ENCODE measurements at regions not wholly inside any gene's neighbourhood (a gene's known extent, or its start where the extent isn't known, plus 50 kb on each side); places are given as distances from the start of the nearest gene placed in this dataset.
"Not testable (repeated sequence)": the region's sequence is repeated elsewhere in the genome, so short reads cannot be mapped to it uniquely, and the experiment has no call there.

DNA sequence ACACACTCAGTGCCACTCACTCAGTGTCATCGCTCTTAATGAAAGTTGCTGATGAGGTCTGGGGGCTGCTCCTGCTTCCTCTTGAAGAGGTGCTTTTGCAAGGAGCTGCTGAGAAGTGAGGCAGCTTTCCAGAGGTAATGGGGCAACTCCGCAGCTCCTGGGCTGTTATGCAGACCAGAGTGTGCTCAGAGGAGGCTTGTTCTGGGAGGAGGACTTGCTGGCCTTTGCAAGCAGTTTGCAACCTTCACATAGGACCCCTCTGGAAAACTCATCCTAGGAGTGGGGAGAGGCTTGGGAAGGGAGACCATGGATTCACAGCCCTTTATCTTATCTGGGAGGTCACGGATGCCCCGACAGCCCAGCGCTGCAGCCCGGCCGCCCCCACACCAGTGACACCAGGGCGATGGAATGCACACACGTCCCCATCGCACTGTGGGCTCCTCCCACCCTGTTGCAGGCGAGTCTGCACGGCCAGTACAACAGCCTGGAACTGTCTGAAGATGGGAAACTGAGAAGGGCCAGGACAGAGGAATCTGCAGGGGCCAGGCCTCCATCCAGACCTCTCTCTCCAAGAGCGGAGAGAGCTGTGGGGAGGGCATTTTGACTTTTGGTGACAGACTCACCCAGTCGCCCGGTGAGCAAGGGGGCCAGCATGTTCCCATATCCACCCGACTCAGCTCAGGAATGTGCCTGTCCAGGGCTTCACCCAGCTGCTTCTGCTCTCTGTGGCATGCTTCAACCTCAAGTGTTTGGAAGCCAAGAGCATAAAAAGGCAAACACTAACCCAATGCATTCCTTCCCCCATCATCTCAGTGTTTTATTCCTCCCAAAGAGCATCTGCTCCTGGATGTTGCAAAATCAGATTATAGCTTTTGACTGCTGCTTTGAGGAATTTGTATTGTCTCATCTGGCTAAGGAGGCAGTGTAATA, 78.6 kb upstream of the ZNF469 start:
- H3K27ac ChIP-seq (ENCODE audit: low read depth, low read length): no peak overlapping the region
- H3K9me3 ChIP-seq (ENCODE audit: control insufficient read depth, insufficient read depth, low read length): peaks cover 13% of the 10 kb centered on the region
- H3K36me3 ChIP-seq (ENCODE audit: control insufficient read depth, insufficient read depth, low read length): no peaks in the 10 kb centered on the region
- H3K27me3 ChIP-seq (ENCODE audit: control insufficient read depth, insufficient read depth, low read length): no peaks in the 10 kb centered on the region
- H3K4me1 ChIP-seq (ENCODE audit: control insufficient read depth, insufficient read depth, low read length): no peaks in the 10 kb centered on the region
- no peak overlapping the region for H3K4me3 ChIP-seq (ENCODE audit: low read depth, low read length)
- H3K9ac ChIP-seq (ENCODE audit: low read depth, low read length): no peak overlapping the region

DNA sequence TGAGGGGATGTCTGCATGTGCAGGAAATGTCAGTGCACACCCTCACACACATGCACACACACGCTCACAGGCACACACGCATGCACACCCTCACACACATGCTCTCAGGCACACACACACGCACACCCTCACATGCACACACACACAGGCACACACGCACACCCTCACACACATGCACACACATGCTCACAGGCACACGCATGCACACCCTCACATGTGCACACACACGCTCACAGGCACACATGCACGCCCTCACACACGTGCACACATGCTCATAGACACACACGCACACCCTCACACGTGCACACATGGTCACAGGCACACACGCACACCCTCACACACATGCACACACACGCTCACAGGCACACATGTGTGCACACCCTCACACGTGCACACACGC, 77.6 kb upstream of the ZNF469 start:
- no peak overlapping the region for H3K4me3 ChIP-seq (ENCODE audit: low read depth, low read length)
- H3K9ac ChIP-seq (ENCODE audit: low read depth, low read length): no peak overlapping the region
- H3K36me3 ChIP-seq (ENCODE audit: control insufficient read depth, insufficient read depth, low read length): no peaks in the 10 kb centered on the region
- peaks cover 13% of the 10 kb centered on the region for H3K9me3 ChIP-seq (ENCODE audit: control insufficient read depth, insufficient read depth, low read length)
- H3K27ac ChIP-seq (ENCODE audit: low read depth, low read length): no peak overlapping the region
- H3K4me1 ChIP-seq (ENCODE audit: control insufficient read depth, insufficient read depth, low read length): no peaks in the 10 kb centered on the region
- H3K27me3 ChIP-seq (ENCODE audit: control insufficient read depth, insufficient read depth, low read length): no peaks in the 10 kb centered on the region

DNA sequence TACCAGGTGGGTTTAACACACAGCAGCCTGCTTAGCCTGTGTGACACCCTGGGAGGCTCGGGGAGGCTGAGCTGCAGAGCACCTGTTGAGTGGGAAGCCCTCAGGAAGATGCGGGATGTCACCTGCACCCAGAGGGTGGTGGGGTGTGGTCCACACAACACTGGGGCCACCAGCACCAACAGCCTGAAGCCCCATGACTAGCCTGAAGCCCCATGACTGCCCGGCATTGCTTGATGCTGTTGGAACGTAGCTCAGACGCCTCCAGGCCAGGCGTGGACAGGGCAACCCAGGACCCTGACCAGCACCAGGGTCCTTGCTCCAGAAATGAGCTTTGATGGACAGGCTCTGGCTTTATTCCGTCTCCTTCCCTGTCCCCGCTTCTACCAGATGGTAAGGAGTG, 76.3 kb upstream of the ZNF469 start:
- Histone ChIP-seq H3K9me3 (ENCODE audit: control insufficient read depth, insufficient read depth, low read length) (peaks cover 13% of the 10 kb centered on the region), H3K27me3 (ENCODE audit: control insufficient read depth, insufficient read depth, low read length) (no peaks in the 10 kb centered on the region), H3K9ac (ENCODE audit: low read depth, low read length) (no peak overlapping the region), H3K4me3 (ENCODE audit: low read depth, low read length) (no peak overlapping the region), H3K4me1 (ENCODE audit: control insufficient read depth, insufficient read depth, low read length) (no peaks in the 10 kb centered on the region), H3K27ac (ENCODE audit: low read depth, low read length) (no peak overlapping the region), H3K36me3 (ENCODE audit: control insufficient read depth, insufficient read depth, low read length) (no peaks in the 10 kb centered on the region)

- Histone ChIP-seq H3K4me3 (ENCODE audit: low read depth, low read length) (no peak overlapping the region), H3K4me1 (ENCODE audit: control insufficient read depth, insufficient read depth, low read length) (no peaks in the 10 kb centered on the region), H3K27ac (ENCODE audit: low read depth, low read length) (no peak overlapping the region), H3K36me3 (ENCODE audit: control insufficient read depth, insufficient read depth, low read length) (no peaks in the 10 kb centered on the region), H3K9ac (ENCODE audit: low read depth, low read length) (no peak overlapping the region), H3K27me3 (ENCODE audit: control insufficient read depth, insufficient read depth, low read length) (no peaks in the 10 kb centered on the region), H3K9me3 (ENCODE audit: control insufficient read depth, insufficient read depth, low read length) (peaks cover 13% of the 10 kb centered on the region)
Measured at GRCh38 chr16:88306860-88307545, 75.8 kb upstream of the ZNF469 start.

GRCh38 chr16:88308441-88309173, 74.2 kb upstream of the ZNF469 start:
- no peaks in the 10 kb centered on the region for H3K4me1 ChIP-seq (ENCODE audit: control insufficient read depth, insufficient read depth, low read length)
- H3K27me3 ChIP-seq (ENCODE audit: control insufficient read depth, insufficient read depth, low read length): no peaks in the 10 kb centered on the region
- no peak overlapping the region for H3K4me3 ChIP-seq (ENCODE audit: low read depth, low read length)
- H3K9ac ChIP-seq (ENCODE audit: low read depth, low read length): no peak overlapping the region
- no peak overlapping the region for H3K27ac ChIP-seq (ENCODE audit: low read depth, low read length)
- peaks cover 13% of the 10 kb centered on the region for H3K9me3 ChIP-seq (ENCODE audit: control insufficient read depth, insufficient read depth, low read length)
- H3K36me3 ChIP-seq (ENCODE audit: control insufficient read depth, insufficient read depth, low read length): no peaks in the 10 kb centered on the region

GRCh38 chr16:88309174-88309907, 73.4 kb upstream of the ZNF469 start:
- Histone ChIP-seq H3K4me3 (ENCODE audit: low read depth, low read length) (no peak overlapping the region), H3K9me3 (ENCODE audit: control insufficient read depth, insufficient read depth, low read length) (peaks cover 13% of the 10 kb centered on the region), H3K27me3 (ENCODE audit: control insufficient read depth, insufficient read depth, low read length) (no peaks in the 10 kb centered on the region), H3K9ac (ENCODE audit: low read depth, low read length) (no peak overlapping the region), H3K4me1 (ENCODE audit: control insufficient read depth, insufficient read depth, low read length) (no peaks in the 10 kb centered on the region), H3K27ac (ENCODE audit: low read depth, low read length) (no peak overlapping the region), H3K36me3 (ENCODE audit: control insufficient read depth, insufficient read depth, low read length) (no peaks in the 10 kb centered on the region)

GRCh38 chr16:88309908-88310265, 72.9 kb upstream of the ZNF469 start:
- Histone ChIP-seq H3K9ac (ENCODE audit: low read depth, low read length) (no peak overlapping the region), H3K9me3 (ENCODE audit: control insufficient read depth, insufficient read depth, low read length) (peaks cover 13% of the 10 kb centered on the region), H3K4me1 (ENCODE audit: control insufficient read depth, insufficient read depth, low read length) (no peaks in the 10 kb centered on the region)

GRCh38 chr16:88310796-88311605, 71.8 kb upstream of the ZNF469 start:
- H3K9ac ChIP-seq (ENCODE audit: low read depth, low read length): no peak overlapping the region
- peaks cover 6% of the 10 kb centered on the region; the same call in 1 of the 2 replicates for H3K9me3 ChIP-seq (ENCODE audit: control insufficient read depth, insufficient read depth, low read length)
- no peaks in the 10 kb centered on the region for H3K4me1 ChIP-seq (ENCODE audit: control insufficient read depth, insufficient read depth, low read length)
- no peak overlapping the region for H3K4me3 ChIP-seq (ENCODE audit: low read depth, low read length)
- H3K27me3 ChIP-seq (ENCODE audit: control insufficient read depth, insufficient read depth, low read length): no peaks in the 10 kb centered on the region
- no peaks in the 10 kb centered on the region for H3K36me3 ChIP-seq (ENCODE audit: control insufficient read depth, insufficient read depth, low read length)
- H3K27ac ChIP-seq (ENCODE audit: low read depth, low read length): no peak overlapping the region

More at GRCh38 chr16:88309908-88310265, 72.9 kb upstream of the ZNF469 start:
- H3K27me3 ChIP-seq (ENCODE audit: control insufficient read depth, insufficient read depth, low read length): no peaks in the 10 kb centered on the region
- no peak overlapping the region for H3K4me3 ChIP-seq (ENCODE audit: low read depth, low read length)
- no peak overlapping the region for H3K27ac ChIP-seq (ENCODE audit: low read depth, low read length)
- H3K36me3 ChIP-seq (ENCODE audit: control insufficient read depth, insufficient read depth, low read length): no peaks in the 10 kb centered on the region

- H3K4me3 ChIP-seq (ENCODE audit: low read depth, low read length); H3K36me3 ChIP-seq (ENCODE audit: control insufficient read depth, insufficient read depth, low read length); H3K4me1 ChIP-seq (ENCODE audit: control insufficient read depth, insufficient read depth, low read length); H3K27me3 ChIP-seq (ENCODE audit: control insufficient read depth, insufficient read depth, low read length); H3K9ac ChIP-seq (ENCODE audit: low read depth, low read length); H3K9me3 ChIP-seq (ENCODE audit: control insufficient read depth, insufficient read depth, low read length); H3K27ac ChIP-seq (ENCODE audit: low read depth, low read length): not testable (repeated sequence)
Measured at GRCh38 chr16:88311860-88312259, 70.9 kb upstream of the ZNF469 start.

DNA sequence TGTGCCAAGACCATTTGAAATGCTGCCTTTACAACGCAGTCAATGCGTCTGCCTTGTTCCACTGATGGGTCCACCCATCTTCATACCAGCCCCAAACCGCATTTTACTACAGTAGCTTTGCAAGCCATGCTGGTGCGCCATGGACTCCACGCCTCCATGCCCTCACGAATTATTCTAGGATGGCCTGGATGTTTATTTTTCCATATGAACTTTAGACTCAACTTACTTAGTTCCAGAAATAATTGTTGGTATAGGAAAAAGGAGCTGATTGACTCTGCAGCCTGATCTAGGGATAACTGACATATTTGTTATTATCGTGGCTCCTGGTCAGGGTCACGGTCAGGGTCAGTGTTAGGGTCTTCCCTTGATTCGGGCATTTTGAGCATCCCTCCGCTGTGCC, 70.0 kb upstream of the ZNF469 start:
- Histone ChIP-seq H3K9ac (ENCODE audit: low read depth, low read length) (no peak overlapping the region), H3K36me3 (ENCODE audit: control insufficient read depth, insufficient read depth, low read length) (no peaks in the 10 kb centered on the region), H3K27me3 (ENCODE audit: control insufficient read depth, insufficient read depth, low read length) (no peaks in the 10 kb centered on the region), H3K27ac (ENCODE audit: low read depth, low read length) (no peak overlapping the region), H3K9me3 (ENCODE audit: control insufficient read depth, insufficient read depth, low read length) (peaks cover 4% of the 10 kb centered on the region; the same call in 1 of the 2 replicates), H3K4me1 (ENCODE audit: control insufficient read depth, insufficient read depth, low read length) (no peaks in the 10 kb centered on the region), H3K4me3 (ENCODE audit: low read depth, low read length) (no peak overlapping the region)
